ENCODE measurements at regions not wholly inside any gene's neighbourhood (a gene's known extent, or its start where the extent isn't known, plus 50 kb on each side); places are given as distances from the start of the nearest gene placed in this dataset.
A peak's percentile ranks its signal among the peaks of the same experiment; 100 is the strongest.

GRCh38 chr12:111303531-111303930, 65.4 kb downstream of the PHETA1 start:
- no peak for DNase-seq
- Histone ChIP-seq H3K9me3 (peaks cover 0 to 16% of the 10 kb centered on the region in 2 donors), H3K4me3 (no peak overlapping the region), H3K4me1 (ENCODE audit: insufficient read depth) (no peaks in the 10 kb centered on the region), H3K27ac (no peak overlapping the region), H3K36me3 (no peaks in the 10 kb centered on the region), H3K27me3 (no peaks in the 10 kb centered on the region)
- TF ChIP-seq CTCF (IDR thresholded peaks at IDR 0.05) = no peak
- no peak for TF ChIP-seq POLR2A (IDR thresholded peaks at IDR 0.05)
- TF ChIP-seq EP300 (IDR thresholded peaks at IDR 0.05) = no peak
- 84 to 90% (median 88%) methylated on average over 3 of the region's 3 CpGs for WGBS, 3 donors
- intact Hi-C loops (cut with DNase I) = loop anchor here in 1 of 4 donors (10.0 kb wide), 1 partner anchor 409 kb away; no protein-coding TSS in a partner anchor

GRCh38 chr12:111298582-111299436, 70.1 kb downstream of the PHETA1 start:
- 52 to 59% (median 55%) methylated on average over 13 to 14 of the region's 14 CpGs for whole genome bisulfite sequencing, 3 donors
- peak in 2 of 5 donors; percentile 42 to 48 for DNase-seq

GRCh38 chr12:111297703-111298426, 71.0 kb downstream of the PHETA1 start:
- no peaks in the 10 kb centered on the region for H3K4me1 ChIP-seq (ENCODE audit: insufficient read depth)
- no peak overlapping the region for H3K27ac ChIP-seq
- DNase-seq = no peak
- no peaks in the 10 kb centered on the region for H3K27me3 ChIP-seq
- intact Hi-C loops (cut with DNase I) = no loop called here
- no peak for TF ChIP-seq EP300 (IDR thresholded peaks at IDR 0.05)
- TF ChIP-seq POLR2A (IDR thresholded peaks at IDR 0.05) = no peak
- TF ChIP-seq CTCF (IDR thresholded peaks at IDR 0.05) = no peak
- 63 to 70% (median 66%) methylated on average over 12 of the region's 12 CpGs for WGBS, 3 donors
- H3K36me3 ChIP-seq = no peaks in the 10 kb centered on the region
- H3K4me3 ChIP-seq = no peak overlapping the region
- H3K9me3 ChIP-seq = no peaks in the 10 kb centered on the region

More at GRCh38 chr12:111298582-111299436, 70.1 kb downstream of the PHETA1 start:
- TF ChIP-seq POLR2A (IDR thresholded peaks at IDR 0.05) (no peak), CTCF (IDR thresholded peaks at IDR 0.05) (peak in 1 of 3 donors; percentile 15), EP300 (IDR thresholded peaks at IDR 0.05) (no peak)
- Histone ChIP-seq H3K9me3 (no peaks in the 10 kb centered on the region), H3K4me1 (ENCODE audit: insufficient read depth) (no peaks in the 10 kb centered on the region), H3K27me3 (no peaks in the 10 kb centered on the region), H3K27ac (no peak overlapping the region), H3K36me3 (no peaks in the 10 kb centered on the region), H3K4me3 (no peak overlapping the region)
- intact Hi-C loops (cut with DNase I) = no loop called here

GRCh38 chr12:111296906-111297463, 71.9 kb downstream of the PHETA1 start:
- Histone ChIP-seq H3K36me3 (no peaks in the 10 kb centered on the region), H3K27me3 (no peaks in the 10 kb centered on the region), H3K9me3 (no peaks in the 10 kb centered on the region), H3K27ac (no peak overlapping the region), H3K4me3 (no peak overlapping the region), H3K4me1 (ENCODE audit: insufficient read depth) (no peaks in the 10 kb centered on the region)
- TF ChIP-seq CTCF (IDR thresholded peaks at IDR 0.05) = no peak
- TF ChIP-seq EP300 (IDR thresholded peaks at IDR 0.05) = no peak
- no peak for TF ChIP-seq POLR2A (IDR thresholded peaks at IDR 0.05)
- intact Hi-C loops (cut with DNase I) = no loop called here
- no peak for DNase-seq
- WGBS, 3 donors = 61 to 69% (median 67%) methylated on average over 7 of the region's 7 CpGs

All from ovary (tissue), 7 donors.